ENCODE measurements at regions not wholly inside any gene's neighbourhood (a gene's known extent, or its start where the extent isn't known, plus 50 kb on each side); places are given as distances from the start of the nearest gene placed in this dataset.

DNA sequence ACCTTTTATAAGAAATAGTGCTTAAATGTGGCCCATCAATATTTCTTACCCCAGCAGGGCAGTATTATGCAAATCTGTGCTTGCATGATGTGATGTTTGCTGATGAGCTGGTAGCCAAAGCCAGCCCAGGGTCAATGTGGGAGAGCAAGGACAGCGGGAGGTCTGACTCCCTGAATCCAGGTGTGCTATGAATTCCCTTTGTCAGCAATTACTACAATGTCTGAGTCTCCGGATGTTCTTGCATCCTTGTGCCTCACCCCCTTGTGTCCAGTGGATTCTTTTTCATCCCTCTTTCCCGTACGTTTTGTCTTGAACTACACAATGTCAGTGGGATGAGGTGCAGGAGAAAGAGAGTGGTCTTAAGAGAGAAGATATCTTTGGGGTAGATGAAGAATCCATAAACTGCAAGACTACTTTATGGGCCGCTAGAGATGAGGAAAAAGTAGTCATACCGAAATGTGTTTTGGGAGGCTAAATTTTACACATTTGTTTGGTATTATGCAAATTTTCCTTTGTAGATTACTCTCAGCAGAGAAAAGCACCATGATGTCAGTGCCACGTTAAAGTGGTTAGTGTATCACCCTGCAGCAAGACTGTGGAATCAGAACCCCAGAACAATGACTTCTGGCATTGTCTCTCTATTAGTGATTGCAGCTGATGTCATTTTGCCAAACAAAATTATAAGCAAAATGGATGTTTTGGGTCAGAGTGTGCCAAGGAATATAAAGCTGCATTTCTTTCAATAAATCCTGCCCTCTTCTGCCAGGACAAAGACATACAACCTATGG lies 53.5 kb upstream of the TSHZ3 start:
- DNase-seq (ENCODE audit: insufficient read length) (no peak), FAIRE-seq (no peak)
- TF ChIP-seq POLR2A (IDR thresholded peaks at IDR 0.05; ENCODE audit: low read depth, low read length) = no peak
- TF ChIP-seq TAF1 (IDR thresholded peaks at IDR 0.05; ENCODE audit: borderline replicate concordance, low read depth, low read length) = no peak
- TF ChIP-seq POLR2AphosphoS5 (IDR thresholded peaks at IDR 0.05; ENCODE audit: low read depth, low read length) = no peak

- DNase-seq (ENCODE audit: insufficient read length) (no peak), FAIRE-seq (no peak)
- TF ChIP-seq POLR2AphosphoS5 (IDR thresholded peaks at IDR 0.05; ENCODE audit: low read depth, low read length) (no peak), POLR2A (IDR thresholded peaks at IDR 0.05; ENCODE audit: low read depth, low read length) (no peak), TAF1 (IDR thresholded peaks at IDR 0.05; ENCODE audit: borderline replicate concordance, low read depth, low read length) (no peak)
Measured at GRCh38 chr19:31406106-31406505, 56.9 kb upstream of the TSHZ3 start.

DNA sequence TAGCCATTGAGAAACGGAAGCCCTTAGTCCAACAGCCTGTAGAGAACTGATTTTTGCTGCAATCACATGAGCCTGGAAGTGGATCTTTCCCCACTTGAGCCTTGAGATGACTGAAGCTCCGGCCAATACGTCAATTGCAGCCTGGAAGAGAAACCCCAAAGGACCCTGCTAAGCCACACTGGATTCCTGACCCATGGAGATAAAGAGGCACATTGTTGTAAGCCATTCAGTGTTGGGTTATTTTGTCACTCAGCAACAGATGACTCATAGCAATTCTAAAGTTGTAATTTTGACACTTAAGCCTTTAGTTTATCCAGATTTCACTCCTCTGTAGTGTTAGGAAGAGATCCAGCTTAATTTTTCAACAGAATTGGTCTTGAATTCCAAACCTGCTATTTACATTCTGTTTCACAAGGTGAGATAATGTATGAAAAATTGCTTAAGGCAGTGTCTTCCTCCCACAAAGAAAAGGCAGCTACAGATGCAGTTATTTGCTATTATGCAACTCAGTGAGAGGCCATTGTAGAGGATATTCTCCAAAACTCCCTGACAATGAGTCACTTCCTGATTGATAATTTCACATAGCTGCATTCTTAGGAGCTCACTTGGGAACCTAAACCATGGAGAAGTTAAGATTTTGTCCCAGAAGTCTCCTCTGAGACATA lies 59.4 kb upstream of the TSHZ3 start:
- TF ChIP-seq TAF1 (IDR thresholded peaks at IDR 0.05; ENCODE audit: borderline replicate concordance, low read depth, low read length) (no peak), POLR2AphosphoS5 (IDR thresholded peaks at IDR 0.05; ENCODE audit: low read depth, low read length) (no peak), POLR2A (IDR thresholded peaks at IDR 0.05; ENCODE audit: low read depth, low read length) (no peak)
- no peak for FAIRE-seq
- no peak for DNase-seq (ENCODE audit: insufficient read length)

DNA sequence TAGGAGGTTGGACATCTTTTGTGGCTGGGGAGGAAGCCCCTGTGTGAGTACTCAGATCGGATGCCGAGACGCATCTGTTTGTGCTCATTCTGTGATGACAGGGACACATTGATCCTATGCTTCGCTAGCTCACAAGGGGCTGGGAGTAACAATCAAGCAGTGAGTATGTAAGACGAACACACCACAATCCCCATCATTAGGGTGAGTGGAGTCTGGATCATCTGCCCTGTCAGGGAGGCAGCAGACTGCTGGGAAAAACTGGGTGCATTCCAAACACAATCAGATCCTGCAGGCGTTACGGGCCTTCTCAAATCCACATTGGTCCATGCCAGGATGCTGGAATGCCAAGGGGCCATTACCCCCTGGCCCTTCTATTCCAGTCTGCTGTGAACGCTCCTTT lies 64.1 kb upstream of the TSHZ3 start:
- TF ChIP-seq POLR2A (IDR thresholded peaks at IDR 0.05; ENCODE audit: low read depth, low read length) (no peak), TAF1 (IDR thresholded peaks at IDR 0.05; ENCODE audit: borderline replicate concordance, low read depth, low read length) (no peak), POLR2AphosphoS5 (IDR thresholded peaks at IDR 0.05; ENCODE audit: low read depth, low read length) (no peak)
- FAIRE-seq = no peak

DNA sequence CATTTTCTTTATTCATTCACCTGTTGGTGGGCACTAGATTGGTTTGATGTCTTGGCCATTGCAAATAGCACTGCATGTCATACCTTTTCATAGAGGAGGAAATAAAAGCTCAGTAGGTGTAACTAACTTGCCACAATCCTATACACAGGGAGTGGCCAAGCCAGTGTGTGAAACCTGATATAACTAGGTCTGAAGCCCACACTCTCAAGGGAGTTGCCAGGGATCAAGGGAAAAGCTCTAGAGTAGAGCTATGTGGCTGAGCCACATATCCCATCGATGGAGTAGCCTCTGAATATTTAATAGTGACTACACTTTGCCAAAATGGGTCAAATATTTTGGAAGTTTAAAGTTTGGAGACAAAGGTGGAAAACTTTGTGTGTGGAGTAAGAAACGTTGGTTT lies 66.1 kb upstream of the TSHZ3 start:
- no peak for FAIRE-seq

More for the DNA sequence above, 64.1 kb upstream of the TSHZ3 start:
- no peak for DNase-seq (ENCODE audit: insufficient read length)

GRCh38 chr19:31416548-31416947 lies 67.3 kb upstream of the TSHZ3 start:
- no peak for FAIRE-seq
- TF ChIP-seq POLR2AphosphoS5 (IDR thresholded peaks at IDR 0.05; ENCODE audit: low read depth, low read length) (no peak), POLR2A (IDR thresholded peaks at IDR 0.05; ENCODE audit: low read depth, low read length) (no peak), TAF1 (IDR thresholded peaks at IDR 0.05; ENCODE audit: borderline replicate concordance, low read depth, low read length) (no peak)

More for the DNA sequence above, 66.1 kb upstream of the TSHZ3 start:
- DNase-seq (ENCODE audit: insufficient read length) = no peak
- TF ChIP-seq POLR2A (IDR thresholded peaks at IDR 0.05; ENCODE audit: low read depth, low read length) (no peak), POLR2AphosphoS5 (IDR thresholded peaks at IDR 0.05; ENCODE audit: low read depth, low read length) (no peak), TAF1 (IDR thresholded peaks at IDR 0.05; ENCODE audit: borderline replicate concordance, low read depth, low read length) (no peak)

DNA sequence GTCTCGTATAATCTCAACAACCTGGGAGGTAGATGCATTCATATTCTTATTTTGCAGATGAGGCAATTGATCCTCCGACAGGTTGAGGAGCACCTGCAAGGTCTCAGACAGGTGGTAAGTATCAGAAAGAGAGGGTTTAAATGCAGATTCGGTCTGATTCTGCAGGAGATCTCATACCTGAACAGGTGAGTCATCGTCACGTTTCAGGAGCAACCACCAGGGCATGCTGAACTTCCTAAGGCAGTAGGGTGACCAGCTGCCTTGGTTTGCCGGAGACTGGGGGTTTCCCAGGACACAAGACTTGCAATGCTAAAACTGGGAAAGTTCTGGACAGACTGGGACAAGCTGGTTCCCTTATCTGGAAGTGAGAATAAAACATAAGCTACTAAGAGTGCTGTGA lies 68.8 kb upstream of the TSHZ3 start:
- FAIRE-seq (no peak), DNase-seq (ENCODE audit: insufficient read length) (no peak)
- no peak for TF ChIP-seq POLR2AphosphoS5 (IDR thresholded peaks at IDR 0.05; ENCODE audit: low read depth, low read length)
- no peak for TF ChIP-seq TAF1 (IDR thresholded peaks at IDR 0.05; ENCODE audit: borderline replicate concordance, low read depth, low read length)
- no peak for TF ChIP-seq POLR2A (IDR thresholded peaks at IDR 0.05; ENCODE audit: low read depth, low read length)

More at GRCh38 chr19:31416548-31416947, 67.3 kb upstream of the TSHZ3 start:
- no peak for DNase-seq (ENCODE audit: insufficient read length)

DNA sequence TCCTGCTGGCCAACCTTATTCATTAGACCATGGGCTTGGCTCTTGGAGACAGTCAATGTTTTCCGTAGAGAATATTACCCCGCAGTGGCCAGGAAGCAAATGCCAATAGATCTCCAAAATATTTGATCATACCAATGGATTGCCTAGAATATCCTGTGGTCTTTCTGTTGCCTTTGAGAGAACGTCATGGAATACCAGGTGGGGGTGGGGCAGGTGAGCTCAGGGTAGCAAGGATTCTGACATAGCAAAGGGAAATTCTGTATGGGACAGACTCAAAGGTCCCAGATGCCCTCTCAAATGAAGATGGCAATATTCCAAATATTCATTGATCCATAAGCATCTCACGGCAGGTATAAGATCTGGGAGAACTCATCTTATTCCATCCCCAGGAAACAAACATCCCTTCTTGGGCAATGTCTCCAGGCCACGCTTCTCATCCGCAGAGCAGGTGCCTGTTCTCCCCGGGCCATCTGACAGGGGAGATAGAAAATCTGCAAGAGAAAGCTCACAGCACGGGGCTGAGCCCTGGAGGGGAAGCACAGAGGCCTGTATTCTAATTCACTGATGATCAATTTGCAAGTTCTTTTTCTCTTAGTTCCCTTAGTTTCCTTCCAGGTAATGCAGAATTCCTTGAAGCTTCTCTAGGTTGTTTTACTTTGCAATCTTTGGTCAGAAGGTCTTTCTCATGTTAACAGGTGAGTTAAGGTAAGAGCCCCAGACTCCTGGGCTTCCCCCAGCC lies 69.6 kb upstream of the TSHZ3 start:
- no peak for FAIRE-seq
- TF ChIP-seq TAF1 (IDR thresholded peaks at IDR 0.05; ENCODE audit: borderline replicate concordance, low read depth, low read length) = no peak
- no peak for TF ChIP-seq POLR2AphosphoS5 (IDR thresholded peaks at IDR 0.05; ENCODE audit: low read depth, low read length)
- no peak for TF ChIP-seq POLR2A (IDR thresholded peaks at IDR 0.05; ENCODE audit: low read depth, low read length)
- DNase-seq (ENCODE audit: insufficient read length) = no peak

GRCh38 chr19:31419871-31420445 lies 70.7 kb upstream of the TSHZ3 start:
- no peak for DNase-seq (ENCODE audit: insufficient read length)
- no peak for FAIRE-seq
- TF ChIP-seq TAF1 (IDR thresholded peaks at IDR 0.05; ENCODE audit: borderline replicate concordance, low read depth, low read length) (no peak), POLR2AphosphoS5 (IDR thresholded peaks at IDR 0.05; ENCODE audit: low read depth, low read length) (no peak), POLR2A (IDR thresholded peaks at IDR 0.05; ENCODE audit: low read depth, low read length) (no peak)

- FAIRE-seq (no peak), DNase-seq (ENCODE audit: insufficient read length) (no peak)
- TF ChIP-seq POLR2A (IDR thresholded peaks at IDR 0.05; ENCODE audit: low read depth, low read length) = no peak
- no peak for TF ChIP-seq POLR2AphosphoS5 (IDR thresholded peaks at IDR 0.05; ENCODE audit: low read depth, low read length)
- TF ChIP-seq TAF1 (IDR thresholded peaks at IDR 0.05; ENCODE audit: borderline replicate concordance, low read depth, low read length) = no peak
Measured at GRCh38 chr19:31421082-31421481, 71.8 kb upstream of the TSHZ3 start.

- no peak for TF ChIP-seq POLR2AphosphoS5 (IDR thresholded peaks at IDR 0.05; ENCODE audit: low read depth, low read length)
- TF ChIP-seq TAF1 (IDR thresholded peaks at IDR 0.05; ENCODE audit: borderline replicate concordance, low read depth, low read length) = no peak
- no peak for TF ChIP-seq POLR2A (IDR thresholded peaks at IDR 0.05; ENCODE audit: low read depth, low read length)
- FAIRE-seq (no peak), DNase-seq (ENCODE audit: insufficient read length) (no peak)
Measured at GRCh38 chr19:31421856-31422255, 72.6 kb upstream of the TSHZ3 start.

Measured in GM12892 (cell line).